WTC11 (cell line): ENCODE measurements at regions not wholly inside any gene's neighbourhood (a gene's known extent, or its start where the extent isn't known, plus 50 kb on each side); places are given as distances from the start of the nearest gene placed in this dataset.

Source experiments
- ATAC-seq: fragments of 200-7000 bp; cut with Tn5 transposase; 2 replicates; pipeline ENCODE4 v1.10.0; 2021; ENCODE audit warnings: mild to moderate bottlenecking, moderate library complexity
- CTCF ChIA-PET: fragments of 300-600 bp; sonication (Branson Sonifier 250); formaldehyde crosslinking; loops from one replicate; lab custom pipeline; 2021; ENCODE audit warnings: antibody characterized with exemption; lab: Charles Lee
- POLR2A ChIA-PET: fragments of 350-600 bp; sonication (Branson Sonifier 250); formaldehyde crosslinking; loops from one replicate; lab custom pipeline; 2021; ENCODE audit warnings: antibody characterized with exemption; lab: Charles Lee
- DNase-seq: peaks from one replicate; pipeline ENCODE4 v3.0.0; 2021; ENCODE audit warnings: low spot score
- H3K27ac Mint-ChIP-seq: 2 replicates; pipeline ENCODE4 v1.8.0; 2021; ENCODE audit warnings: mixed read lengths
- H3K27me3 Mint-ChIP-seq: 2 replicates; pipeline ENCODE4 v1.8.0; 2021; ENCODE audit warnings: low read depth, mild to moderate bottlenecking, moderate library complexity, mixed read lengths
- H3K36me3 Mint-ChIP-seq: 2 replicates; pipeline ENCODE4 v1.8.0; 2021; ENCODE audit warnings: mixed read lengths
- H3K4me1 Mint-ChIP-seq: 2 replicates; pipeline ENCODE4 v1.8.0; 2022; ENCODE audit warnings: mixed read lengths
- H3K4me3 Mint-ChIP-seq: 2 replicates; pipeline ENCODE4 v1.8.0; 2021; ENCODE audit warnings: mild to moderate bottlenecking, moderate library complexity, mixed read lengths
- H3K9me3 Mint-ChIP-seq: 2 replicates; pipeline ENCODE4 v1.8.0; 2021; ENCODE audit warnings: mixed read lengths
- EMX1 ChIP-seq: fragments of 250-450 bp; sonication (Bioruptor Pico); IDR thresholded peaks from 2 replicates; pipeline ENCODE4 v1.8.0; 2021; ENCODE audit warnings: mild to moderate bottlenecking
- ERG ChIP-seq: fragments of 250-450 bp; sonication (Bioruptor Pico); IDR thresholded peaks from 2 replicates; pipeline ENCODE4 v1.8.0; 2021; ENCODE audit warnings: mild to moderate bottlenecking
- FOXP1 ChIP-seq: sonication (generic); formaldehyde crosslinking; IDR thresholded peaks from 2 replicates; pipeline ENCODE4 v1.8.0; 2022; ENCODE audit warnings: missing genetic modification reagents, mild to moderate bottlenecking, moderate library complexity, borderline replicate concordance
- NR1H2 ChIP-seq: sonication (generic); formaldehyde crosslinking; IDR thresholded peaks from 2 replicates; pipeline ENCODE4 v1.9.0; 2021; ENCODE audit warnings: mild to moderate bottlenecking, moderate library complexity, missing genetic modification reagents
- NR2C2 ChIP-seq: sonication (generic); formaldehyde crosslinking; IDR thresholded peaks from 2 replicates; pipeline ENCODE4 v1.8.0; 2022; ENCODE audit warnings: mild to moderate bottlenecking, missing genetic modification reagents
- NR3C1 ChIP-seq: sonication (generic); formaldehyde crosslinking; conservative IDR thresholded peaks from 2 replicates; pipeline ENCODE4 v1.8.1; 2023; ENCODE audit warnings: low read depth, mild to moderate bottlenecking, missing genetic modification reagents
- SOX15 ChIP-seq: fragments of 250-450 bp; sonication (Bioruptor Pico); IDR thresholded peaks from 2 replicates; pipeline ENCODE4 v1.9.0; 2021; ENCODE audit warnings: mild to moderate bottlenecking
- TEAD1 ChIP-seq: sonication (generic); formaldehyde crosslinking; IDR thresholded peaks from 2 replicates; pipeline ENCODE4 v1.8.0; 2022; ENCODE audit warnings: mild to moderate bottlenecking, missing genetic modification reagents
- TP53 ChIP-seq: sonication (generic); formaldehyde crosslinking; IDR thresholded peaks from 2 replicates; pipeline ENCODE4 v1.8.1; 2023; ENCODE audit warnings: mild to moderate bottlenecking, missing genetic modification reagents
- ZNF121 ChIP-seq: sonication (generic); formaldehyde crosslinking; IDR thresholded peaks from 2 replicates; pipeline ENCODE4 v1.8.0; 2023; ENCODE audit warnings: missing genetic modification reagents
- ZNF423 ChIP-seq: fragments of 250-450 bp; sonication (Bioruptor Pico); IDR thresholded peaks from 2 replicates; pipeline ENCODE4 v2.1.2; 2022; ENCODE audit warnings: mild to moderate bottlenecking, moderate library complexity
- TF ChIP-seq, protein P1 (sequence below): fragments of 200-600 bp; IDR thresholded peaks from 2 replicates; pipeline ENCODE4 v1.8.0; 2022; ENCODE audit warnings: antibody characterized with exemption
- TF ChIP-seq, protein P2 (sequence below): sonication (generic); formaldehyde crosslinking; IDR thresholded peaks from 2 replicates; pipeline ENCODE4 v1.8.1; 2022; ENCODE audit warnings: low read depth, missing genetic modification reagents, borderline replicate concordance
- TF ChIP-seq, protein P3 (sequence below): sonication (generic); formaldehyde crosslinking; IDR thresholded peaks from 2 replicates; pipeline ENCODE4 v1.8.0; 2022; ENCODE audit warnings: mild to moderate bottlenecking, missing genetic modification reagents
- TF ChIP-seq, protein P4 (sequence below): sonication (generic); formaldehyde crosslinking; IDR thresholded peaks from 2 replicates; pipeline ENCODE4 v1.8.0; 2022; ENCODE audit warnings: mild to moderate bottlenecking, missing genetic modification reagents

DNA sequence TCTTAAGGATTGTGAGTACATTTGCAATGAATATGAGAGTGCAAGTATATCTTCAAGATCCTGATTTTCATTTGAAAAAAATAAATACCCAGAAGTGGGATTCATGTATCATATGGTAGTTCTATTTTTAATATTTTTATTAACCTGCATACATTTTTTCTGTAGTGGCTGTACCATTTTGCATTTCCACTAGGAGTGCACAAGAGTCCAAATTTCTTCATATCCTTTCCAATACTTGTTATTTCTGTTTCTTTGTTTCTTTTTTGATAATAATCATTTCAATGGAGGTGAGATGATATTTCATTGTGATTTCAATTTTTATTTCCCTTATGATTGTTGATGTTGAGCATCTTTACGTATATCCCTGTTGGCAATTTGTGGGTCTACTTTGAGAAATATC is 759.8 kb upstream of the CNTN5 start (continued):
- TF ChIP-seq EMX1 (CRISPR knock-in tag) (no peak), NR2C2 (CRISPR knock-in tag) (no peak), ZNF121 (CRISPR knock-in tag) (no peak), SOX15 (CRISPR knock-in tag) (no peak), TEAD1 (CRISPR knock-in tag) (no peak), NR1H2 (CRISPR knock-in tag) (no peak), NR3C1 (CRISPR knock-in tag) (no peak)
- TF ChIP-seq, protein P1, sequence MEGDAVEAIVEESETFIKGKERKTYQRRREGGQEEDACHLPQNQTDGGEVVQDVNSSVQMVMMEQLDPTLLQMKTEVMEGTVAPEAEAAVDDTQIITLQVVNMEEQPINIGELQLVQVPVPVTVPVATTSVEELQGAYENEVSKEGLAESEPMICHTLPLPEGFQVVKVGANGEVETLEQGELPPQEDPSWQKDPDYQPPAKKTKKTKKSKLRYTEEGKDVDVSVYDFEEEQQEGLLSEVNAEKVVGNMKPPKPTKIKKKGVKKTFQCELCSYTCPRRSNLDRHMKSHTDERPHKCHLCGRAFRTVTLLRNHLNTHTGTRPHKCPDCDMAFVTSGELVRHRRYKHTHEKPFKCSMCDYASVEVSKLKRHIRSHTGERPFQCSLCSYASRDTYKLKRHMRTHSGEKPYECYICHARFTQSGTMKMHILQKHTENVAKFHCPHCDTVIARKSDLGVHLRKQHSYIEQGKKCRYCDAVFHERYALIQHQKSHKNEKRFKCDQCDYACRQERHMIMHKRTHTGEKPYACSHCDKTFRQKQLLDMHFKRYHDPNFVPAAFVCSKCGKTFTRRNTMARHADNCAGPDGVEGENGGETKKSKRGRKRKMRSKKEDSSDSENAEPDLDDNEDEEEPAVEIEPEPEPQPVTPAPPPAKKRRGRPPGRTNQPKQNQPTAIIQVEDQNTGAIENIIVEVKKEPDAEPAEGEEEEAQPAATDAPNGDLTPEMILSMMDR, result no peak

DNA sequence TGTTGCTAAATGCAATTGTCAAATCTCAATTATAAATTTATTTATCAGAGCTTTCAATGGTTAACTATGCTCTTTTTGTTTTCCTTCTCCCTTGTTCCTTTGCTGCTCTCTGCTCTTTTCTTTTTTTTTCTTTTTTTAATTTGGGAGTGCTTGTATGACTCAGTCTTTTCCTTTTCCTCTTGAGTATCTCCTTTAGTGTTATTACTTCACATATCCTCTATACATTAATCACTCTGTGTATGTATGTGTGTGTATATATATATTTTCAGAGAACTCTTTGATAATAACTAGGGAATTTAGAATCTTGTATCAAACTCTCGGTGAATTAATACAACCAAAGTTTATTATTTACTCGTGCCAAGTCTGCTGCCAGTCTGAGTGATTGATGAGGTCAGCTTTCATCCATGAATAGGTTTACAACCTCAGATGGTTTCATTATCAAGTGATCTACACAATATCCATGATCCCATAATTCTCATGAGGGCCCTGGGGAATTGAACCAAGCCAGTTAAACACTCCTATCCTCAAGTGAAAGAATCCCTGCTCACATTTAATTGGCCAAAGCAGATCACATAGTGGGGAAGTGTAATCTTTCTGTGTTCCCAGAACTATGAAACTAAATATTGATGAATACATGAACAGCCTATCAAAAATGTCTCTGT is 743.4 kb upstream of the CNTN5 start:
- no peak for ATAC-seq
- no peaks in the 10 kb centered on the region for H3K36me3 Mint-ChIP-seq
- ChIA-PET POLR2A (no interaction called here), CTCF (no interaction called here)
- no peak overlapping the region for H3K4me3 Mint-ChIP-seq
- no peak for TF ChIP-seq ZNF423 (CRISPR knock-in tag)
- no peak for TF ChIP-seq ERG (CRISPR knock-in tag)
- no peak for TF ChIP-seq NR2C2 (CRISPR knock-in tag)
- no peak for TF ChIP-seq TP53 (CRISPR knock-in tag)
- TF ChIP-seq TEAD1 (CRISPR knock-in tag), result no peak
- TF ChIP-seq, protein P2, sequence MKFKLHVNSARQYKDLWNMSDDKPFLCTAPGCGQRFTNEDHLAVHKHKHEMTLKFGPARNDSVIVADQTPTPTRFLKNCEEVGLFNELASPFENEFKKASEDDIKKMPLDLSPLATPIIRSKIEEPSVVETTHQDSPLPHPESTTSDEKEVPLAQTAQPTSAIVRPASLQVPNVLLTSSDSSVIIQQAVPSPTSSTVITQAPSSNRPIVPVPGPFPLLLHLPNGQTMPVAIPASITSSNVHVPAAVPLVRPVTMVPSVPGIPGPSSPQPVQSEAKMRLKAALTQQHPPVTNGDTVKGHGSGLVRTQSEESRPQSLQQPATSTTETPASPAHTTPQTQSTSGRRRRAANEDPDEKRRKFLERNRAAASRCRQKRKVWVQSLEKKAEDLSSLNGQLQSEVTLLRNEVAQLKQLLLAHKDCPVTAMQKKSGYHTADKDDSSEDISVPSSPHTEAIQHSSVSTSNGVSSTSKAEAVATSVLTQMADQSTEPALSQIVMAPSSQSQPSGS (CRISPR knock-in tag), result no peak
- no peak for TF ChIP-seq NR1H2 (CRISPR knock-in tag)
- TF ChIP-seq, protein P3, sequence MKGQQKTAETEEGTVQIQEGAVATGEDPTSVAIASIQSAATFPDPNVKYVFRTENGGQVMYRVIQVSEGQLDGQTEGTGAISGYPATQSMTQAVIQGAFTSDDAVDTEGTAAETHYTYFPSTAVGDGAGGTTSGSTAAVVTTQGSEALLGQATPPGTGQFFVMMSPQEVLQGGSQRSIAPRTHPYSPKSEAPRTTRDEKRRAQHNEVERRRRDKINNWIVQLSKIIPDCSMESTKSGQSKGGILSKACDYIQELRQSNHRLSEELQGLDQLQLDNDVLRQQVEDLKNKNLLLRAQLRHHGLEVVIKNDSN (CRISPR knock-in tag), result no peak
- no peak for DNase-seq
- no peak overlapping the region for H3K27ac Mint-ChIP-seq
- no peaks in the 10 kb centered on the region for H3K4me1 Mint-ChIP-seq
- no peaks in the 10 kb centered on the region for H3K9me3 Mint-ChIP-seq
- no peaks in the 10 kb centered on the region; the same call in 1 of the 2 replicates for H3K27me3 Mint-ChIP-seq

DNA sequence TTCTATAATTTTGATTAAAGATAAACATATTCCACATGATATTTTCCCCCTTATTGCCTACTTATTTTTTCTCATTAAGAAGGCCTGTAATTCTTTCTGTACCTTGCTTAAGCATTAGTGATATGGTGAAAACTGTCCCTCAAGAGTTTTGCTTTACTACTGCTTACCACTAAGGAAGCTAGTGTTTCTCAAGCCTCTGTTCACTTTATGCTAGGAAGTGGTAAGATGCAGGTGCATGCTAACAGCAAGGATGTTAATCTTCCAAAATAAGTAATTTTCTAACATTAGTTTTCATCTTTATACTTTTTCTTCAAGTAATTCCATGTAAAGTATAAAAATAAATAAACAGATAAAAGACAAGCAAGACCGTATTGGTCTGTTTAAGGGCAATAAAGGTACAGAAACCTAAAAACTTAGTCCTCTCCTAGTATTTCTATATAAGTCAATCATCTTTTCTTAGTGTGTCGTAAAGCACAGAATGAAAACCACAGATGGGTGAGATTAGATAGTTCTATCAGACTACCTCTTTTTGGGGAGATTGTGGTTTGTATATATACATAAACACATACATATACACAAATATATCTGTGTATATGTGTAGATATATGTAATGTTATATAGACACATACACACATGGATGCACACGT is 731.0 kb upstream of the CNTN5 start:
- H3K36me3 Mint-ChIP-seq, result no peaks in the 10 kb centered on the region
- ATAC-seq (no peak), DNase-seq (no peak)
- no peaks in the 10 kb centered on the region for H3K9me3 Mint-ChIP-seq
- POLR2A ChIA-PET, result no interaction called here
- TF ChIP-seq, protein P4, sequence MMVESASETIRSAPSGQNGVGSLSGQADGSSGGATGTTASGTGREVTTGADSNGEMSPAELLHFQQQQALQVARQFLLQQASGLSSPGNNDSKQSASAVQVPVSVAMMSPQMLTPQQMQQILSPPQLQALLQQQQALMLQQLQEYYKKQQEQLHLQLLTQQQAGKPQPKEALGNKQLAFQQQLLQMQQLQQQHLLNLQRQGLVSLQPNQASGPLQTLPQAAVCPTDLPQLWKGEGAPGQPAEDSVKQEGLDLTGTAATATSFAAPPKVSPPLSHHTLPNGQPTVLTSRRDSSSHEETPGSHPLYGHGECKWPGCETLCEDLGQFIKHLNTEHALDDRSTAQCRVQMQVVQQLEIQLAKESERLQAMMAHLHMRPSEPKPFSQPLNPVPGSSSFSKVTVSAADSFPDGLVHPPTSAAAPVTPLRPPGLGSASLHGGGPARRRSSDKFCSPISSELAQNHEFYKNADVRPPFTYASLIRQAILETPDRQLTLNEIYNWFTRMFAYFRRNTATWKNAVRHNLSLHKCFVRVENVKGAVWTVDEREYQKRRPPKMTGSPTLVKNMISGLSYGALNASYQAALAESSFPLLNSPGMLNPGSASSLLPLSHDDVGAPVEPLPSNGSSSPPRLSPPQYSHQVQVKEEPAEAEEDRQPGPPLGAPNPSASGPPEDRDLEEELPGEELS (CRISPR knock-in tag), result no peak
- no peak for TF ChIP-seq FOXP1 (CRISPR knock-in tag)
- TF ChIP-seq, all 79 proteins: peak for 0
- CTCF ChIA-PET, result no interaction called here
- no peak overlapping the region for H3K27ac Mint-ChIP-seq
- H3K4me1 Mint-ChIP-seq, result 0 out of 2 replicates have a peak, but pooled peaks cover 2% of the 10 kb centered on the region
- H3K27me3 Mint-ChIP-seq, result no peaks in the 10 kb centered on the region
- no peak overlapping the region for H3K4me3 Mint-ChIP-seq
